ENCODE measurements at regions not wholly inside any gene's neighbourhood (a gene's known extent, or its start where the extent isn't known, plus 50 kb on each side); places are given as distances from the start of the nearest gene placed in this dataset.

DNA sequence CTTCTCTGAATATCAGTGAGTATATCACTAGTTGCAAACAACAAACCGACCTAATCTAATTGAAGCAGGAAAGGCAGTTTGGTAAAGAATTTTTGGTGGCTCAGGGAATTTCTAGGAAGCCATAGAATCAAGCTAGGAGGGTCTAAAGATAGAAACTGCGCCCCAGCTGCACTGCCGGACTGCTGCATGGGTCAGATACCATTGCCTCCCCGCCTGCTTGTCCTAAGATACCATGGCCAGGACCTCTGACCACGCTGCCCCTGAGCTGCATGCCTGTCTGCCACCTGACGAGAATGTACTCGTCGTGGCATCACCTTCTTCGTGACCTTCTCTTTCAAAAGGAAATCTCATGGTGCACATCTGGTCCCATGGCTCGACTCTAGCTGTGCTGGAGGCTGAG, 439.0 kb downstream of the ZSWIM6 start:
- H3K36me3 ChIP-seq (ENCODE audit: control insufficient read depth in 4 of 4, insufficient read depth in 3 of 4, low read depth in 1 of 4, low read length in 3 of 4), result no peaks in the 10 kb centered on the region
- H3K9me3 ChIP-seq (ENCODE audit: control insufficient read depth in 4 of 4, low read length in 3 of 4), result no peaks in the 10 kb centered on the region
- H3K27me3 ChIP-seq (ENCODE audit: control insufficient read depth in 4 of 4, insufficient read depth in 4 of 4, low read length in 3 of 4), result peaks cover 0 to 5% (median 0%) of the 10 kb centered on the region in 4 donors
- H3K4me3 ChIP-seq (ENCODE audit: low read depth in 1 of 3, low read length in 3 of 3), result no peak overlapping the region
- H3K9ac ChIP-seq (ENCODE audit: low read depth in 1 of 2, low read length in 2 of 2), result no peak overlapping the region
- TF ChIP-seq, protein P1, sequence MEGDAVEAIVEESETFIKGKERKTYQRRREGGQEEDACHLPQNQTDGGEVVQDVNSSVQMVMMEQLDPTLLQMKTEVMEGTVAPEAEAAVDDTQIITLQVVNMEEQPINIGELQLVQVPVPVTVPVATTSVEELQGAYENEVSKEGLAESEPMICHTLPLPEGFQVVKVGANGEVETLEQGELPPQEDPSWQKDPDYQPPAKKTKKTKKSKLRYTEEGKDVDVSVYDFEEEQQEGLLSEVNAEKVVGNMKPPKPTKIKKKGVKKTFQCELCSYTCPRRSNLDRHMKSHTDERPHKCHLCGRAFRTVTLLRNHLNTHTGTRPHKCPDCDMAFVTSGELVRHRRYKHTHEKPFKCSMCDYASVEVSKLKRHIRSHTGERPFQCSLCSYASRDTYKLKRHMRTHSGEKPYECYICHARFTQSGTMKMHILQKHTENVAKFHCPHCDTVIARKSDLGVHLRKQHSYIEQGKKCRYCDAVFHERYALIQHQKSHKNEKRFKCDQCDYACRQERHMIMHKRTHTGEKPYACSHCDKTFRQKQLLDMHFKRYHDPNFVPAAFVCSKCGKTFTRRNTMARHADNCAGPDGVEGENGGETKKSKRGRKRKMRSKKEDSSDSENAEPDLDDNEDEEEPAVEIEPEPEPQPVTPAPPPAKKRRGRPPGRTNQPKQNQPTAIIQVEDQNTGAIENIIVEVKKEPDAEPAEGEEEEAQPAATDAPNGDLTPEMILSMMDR (IDR thresholded peaks at IDR 0.05; ENCODE audit: low read depth, low read length, missing input control), result no peak
- TF ChIP-seq, protein P2, sequence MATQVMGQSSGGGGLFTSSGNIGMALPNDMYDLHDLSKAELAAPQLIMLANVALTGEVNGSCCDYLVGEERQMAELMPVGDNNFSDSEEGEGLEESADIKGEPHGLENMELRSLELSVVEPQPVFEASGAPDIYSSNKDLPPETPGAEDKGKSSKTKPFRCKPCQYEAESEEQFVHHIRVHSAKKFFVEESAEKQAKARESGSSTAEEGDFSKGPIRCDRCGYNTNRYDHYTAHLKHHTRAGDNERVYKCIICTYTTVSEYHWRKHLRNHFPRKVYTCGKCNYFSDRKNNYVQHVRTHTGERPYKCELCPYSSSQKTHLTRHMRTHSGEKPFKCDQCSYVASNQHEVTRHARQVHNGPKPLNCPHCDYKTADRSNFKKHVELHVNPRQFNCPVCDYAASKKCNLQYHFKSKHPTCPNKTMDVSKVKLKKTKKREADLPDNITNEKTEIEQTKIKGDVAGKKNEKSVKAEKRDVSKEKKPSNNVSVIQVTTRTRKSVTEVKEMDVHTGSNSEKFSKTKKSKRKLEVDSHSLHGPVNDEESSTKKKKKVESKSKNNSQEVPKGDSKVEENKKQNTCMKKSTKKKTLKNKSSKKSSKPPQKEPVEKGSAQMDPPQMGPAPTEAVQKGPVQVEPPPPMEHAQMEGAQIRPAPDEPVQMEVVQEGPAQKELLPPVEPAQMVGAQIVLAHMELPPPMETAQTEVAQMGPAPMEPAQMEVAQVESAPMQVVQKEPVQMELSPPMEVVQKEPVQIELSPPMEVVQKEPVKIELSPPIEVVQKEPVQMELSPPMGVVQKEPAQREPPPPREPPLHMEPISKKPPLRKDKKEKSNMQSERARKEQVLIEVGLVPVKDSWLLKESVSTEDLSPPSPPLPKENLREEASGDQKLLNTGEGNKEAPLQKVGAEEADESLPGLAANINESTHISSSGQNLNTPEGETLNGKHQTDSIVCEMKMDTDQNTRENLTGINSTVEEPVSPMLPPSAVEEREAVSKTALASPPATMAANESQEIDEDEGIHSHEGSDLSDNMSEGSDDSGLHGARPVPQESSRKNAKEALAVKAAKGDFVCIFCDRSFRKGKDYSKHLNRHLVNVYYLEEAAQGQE (IDR thresholded peaks at IDR 0.05), result no peak
- TF ChIP-seq, protein P3, sequence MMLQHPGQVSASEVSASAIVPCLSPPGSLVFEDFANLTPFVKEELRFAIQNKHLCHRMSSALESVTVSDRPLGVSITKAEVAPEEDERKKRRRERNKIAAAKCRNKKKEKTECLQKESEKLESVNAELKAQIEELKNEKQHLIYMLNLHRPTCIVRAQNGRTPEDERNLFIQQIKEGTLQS (IDR thresholded peaks at IDR 0.05), result no peak
- TF ChIP-seq RAD21 (IDR thresholded peaks at IDR 0.05) (no peak), TAF1 (conservative IDR thresholded peaks at IDR 0.05) (no peak), FOXA1 (IDR thresholded peaks at IDR 0.05) (no peak), EGR1 (IDR thresholded peaks at IDR 0.05; ENCODE audit: low read depth in 2 of 2) (no peak), RXRA (IDR thresholded peaks at IDR 0.05) (no peak), HNF4A (conservative IDR thresholded peaks at IDR 0.05) (no peak), SP1 (IDR thresholded peaks at IDR 0.05) (no peak), NR2F2 (IDR thresholded peaks at IDR 0.05) (no peak), YY1 (IDR thresholded peaks at IDR 0.05) (no peak), JUND (IDR thresholded peaks at IDR 0.05) (no peak), GABPA (IDR thresholded peaks at IDR 0.05 in 1 of 2, conservative IDR thresholded peaks at IDR 0.05 in 1 of 2) (no peak), HNF4G (IDR thresholded peaks at IDR 0.05) (no peak)
- TF ChIP-seq, protein P4, sequence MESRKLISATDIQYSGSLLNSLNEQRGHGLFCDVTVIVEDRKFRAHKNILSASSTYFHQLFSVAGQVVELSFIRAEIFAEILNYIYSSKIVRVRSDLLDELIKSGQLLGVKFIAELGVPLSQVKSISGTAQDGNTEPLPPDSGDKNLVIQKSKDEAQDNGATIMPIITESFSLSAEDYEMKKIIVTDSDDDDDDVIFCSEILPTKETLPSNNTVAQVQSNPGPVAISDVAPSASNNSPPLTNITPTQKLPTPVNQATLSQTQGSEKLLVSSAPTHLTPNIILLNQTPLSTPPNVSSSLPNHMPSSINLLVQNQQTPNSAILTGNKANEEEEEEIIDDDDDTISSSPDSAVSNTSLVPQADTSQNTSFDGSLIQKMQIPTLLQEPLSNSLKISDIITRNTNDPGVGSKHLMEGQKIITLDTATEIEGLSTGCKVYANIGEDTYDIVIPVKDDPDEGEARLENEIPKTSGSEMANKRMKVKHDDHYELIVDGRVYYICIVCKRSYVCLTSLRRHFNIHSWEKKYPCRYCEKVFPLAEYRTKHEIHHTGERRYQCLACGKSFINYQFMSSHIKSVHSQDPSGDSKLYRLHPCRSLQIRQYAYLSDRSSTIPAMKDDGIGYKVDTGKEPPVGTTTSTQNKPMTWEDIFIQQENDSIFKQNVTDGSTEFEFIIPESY (IDR thresholded peaks at IDR 0.05), result no peak
- TF ChIP-seq, protein P5, sequence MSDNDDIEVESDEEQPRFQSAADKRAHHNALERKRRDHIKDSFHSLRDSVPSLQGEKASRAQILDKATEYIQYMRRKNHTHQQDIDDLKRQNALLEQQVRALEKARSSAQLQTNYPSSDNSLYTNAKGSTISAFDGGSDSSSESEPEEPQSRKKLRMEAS (IDR thresholded peaks at IDR 0.05), result no peak
- no peak overlapping the region for H3K27ac ChIP-seq (ENCODE audit: low read depth in 1 of 2, low read length in 2 of 2)
- H3K4me1 ChIP-seq (ENCODE audit: control insufficient read depth in 4 of 4, insufficient read depth in 4 of 4, low read length in 3 of 4), result no peaks in the 10 kb centered on the region
- DNase-seq (ENCODE audit: low spot score), result no peak
- WGBS, result 76% methylated on average over 10 of the region's 10 CpGs

DNA sequence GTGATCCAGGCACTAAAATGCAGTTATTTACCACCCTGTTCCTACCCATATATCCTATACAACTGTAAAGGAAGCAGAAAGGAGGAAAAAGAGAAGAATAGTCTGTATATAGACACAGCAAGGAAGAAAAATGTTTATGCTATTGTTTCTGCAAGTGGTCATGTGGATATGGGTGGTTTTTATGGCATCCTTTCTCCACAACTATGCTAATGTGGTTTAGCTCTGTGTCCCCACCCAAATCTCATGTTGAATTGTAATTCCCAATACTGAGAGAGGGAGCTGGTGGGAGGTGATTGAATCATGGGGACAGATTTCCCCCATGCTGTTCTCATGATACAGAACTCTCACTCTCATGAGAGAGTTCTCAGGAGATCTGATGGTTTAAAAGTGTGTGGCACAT, 439.8 kb downstream of the ZSWIM6 start:
- H3K9ac ChIP-seq (ENCODE audit: low read depth in 1 of 2, low read length in 2 of 2), result no peak overlapping the region
- H3K27ac ChIP-seq (ENCODE audit: low read depth in 1 of 2, low read length in 2 of 2), result no peak overlapping the region
- no peaks in the 10 kb centered on the region for H3K36me3 ChIP-seq (ENCODE audit: control insufficient read depth in 4 of 4, insufficient read depth in 3 of 4, low read depth in 1 of 4, low read length in 3 of 4)
- H3K27me3 ChIP-seq (ENCODE audit: control insufficient read depth in 4 of 4, insufficient read depth in 4 of 4, low read length in 3 of 4), result peaks cover 0 to 5% (median 0%) of the 10 kb centered on the region in 4 donors
- DNase-seq (ENCODE audit: low spot score), result no peak
- H3K4me3 ChIP-seq (ENCODE audit: low read depth in 1 of 3, low read length in 3 of 3), result no peak overlapping the region
- no peaks in the 10 kb centered on the region for H3K9me3 ChIP-seq (ENCODE audit: control insufficient read depth in 4 of 4, low read length in 3 of 4)
- H3K4me1 ChIP-seq (ENCODE audit: control insufficient read depth in 4 of 4, insufficient read depth in 4 of 4, low read length in 3 of 4), result no peaks in the 10 kb centered on the region
- TF ChIP-seq FOXA1 (IDR thresholded peaks at IDR 0.05) (no peak), SP1 (IDR thresholded peaks at IDR 0.05) (no peak), GABPA (IDR thresholded peaks at IDR 0.05 in 1 of 2, conservative IDR thresholded peaks at IDR 0.05 in 1 of 2) (no peak), FOXA2 (IDR thresholded peaks at IDR 0.05) (no peak), RXRA (IDR thresholded peaks at IDR 0.05) (no peak), YY1 (IDR thresholded peaks at IDR 0.05) (no peak), NR2F2 (IDR thresholded peaks at IDR 0.05) (no peak), JUND (IDR thresholded peaks at IDR 0.05) (no peak), RAD21 (IDR thresholded peaks at IDR 0.05) (no peak), HNF4A (conservative IDR thresholded peaks at IDR 0.05) (no peak), EGR1 (IDR thresholded peaks at IDR 0.05; ENCODE audit: low read depth in 2 of 2) (no peak), TAF1 (conservative IDR thresholded peaks at IDR 0.05) (no peak), HNF4G (IDR thresholded peaks at IDR 0.05) (no peak)
- TF ChIP-seq, protein P4 (IDR thresholded peaks at IDR 0.05), result no peak
- TF ChIP-seq, protein P5 (IDR thresholded peaks at IDR 0.05), result no peak
- TF ChIP-seq, protein P1 (IDR thresholded peaks at IDR 0.05; ENCODE audit: low read depth, low read length, missing input control), result no peak
- TF ChIP-seq, protein P3 (IDR thresholded peaks at IDR 0.05), result no peak
